Endothelial cell of umbilical vein (primary cell): ENCODE measurements at regions not wholly inside any gene's neighbourhood (a gene's known extent, or its start where the extent isn't known, plus 50 kb on each side); places are given as distances from the start of the nearest gene placed in this dataset.

Source experiments
- BruUV-seq: library from RNA; stranded (reverse); fragments of 400-500 nt; replicated peaks from 2 replicates; lab custom pipeline; 2021; lab: Mats Ljungman, UMichigan
- CTCF ChIA-PET: fragments of 300-600, 350-600 bp; sonication (Branson Sonifier 250); formaldehyde crosslinking; loops from one replicate; lab custom pipeline; 2021; ENCODE audit warnings: antibody characterized with exemption, inconsistent platforms; lab: Charles Lee
- POLR2A ChIA-PET: fragments of 300-600, 350-600 bp; sonication (Branson Sonifier 250); formaldehyde crosslinking; loops from one replicate; lab custom pipeline; 2021; ENCODE audit warnings: antibody characterized with exemption, inconsistent platforms; lab: Charles Lee
- DNase-seq: peaks from one replicate; pipeline ENCODE4 v3.0.0-alpha.2; 2011; ENCODE audit warnings: low read depth, low spot score
- FAIRE-seq: peaks from 2 replicates; lab custom pipeline; 2011; peaks lifted over from hg19 to GRCh38; lab: Jason Lieb, UNC
- H2AFZ ChIP-seq: 2 replicates; pipeline ENCODE4 v1.6.0; 2012; ENCODE audit warnings: low read depth, low read length, control low read depth, inconsistent platforms
- H3K27ac ChIP-seq: 2 replicates; pipeline ENCODE4 v1.5.1; 2011; ENCODE audit warnings: low read depth, mild to moderate bottlenecking, control low read depth, low read length, moderate library complexity; ENCODE audit not compliant: insufficient read depth
- H3K27me3 ChIP-seq, 2 experiments: 2 replicates each; pipeline versions ENCODE4 v1.6.0 to v1.6.1; 2011; ENCODE audit warnings: low read length in 2 of 2, mixed read lengths in 1 of 2; ENCODE audit not compliant: control insufficient read depth in 2 of 2, insufficient read depth in 2 of 2
- H3K36me3 ChIP-seq, 2 experiments: 2 replicates in 1 of 2; 3 replicates in 1 of 2; pipeline ENCODE4 v1.5.1; 2011; ENCODE audit warnings: low read length in 2 of 2, mild to moderate bottlenecking in 1 of 2, moderate library complexity in 1 of 2; ENCODE audit not compliant: control insufficient read depth in 2 of 2, insufficient read depth in 2 of 2; ENCODE audit errors: extremely low read depth in 1 of 2
- H3K4me1 ChIP-seq: 3 replicates; pipeline ENCODE4 v1.5.1; 2011; ENCODE audit warnings: mild to moderate bottlenecking, low read length; ENCODE audit not compliant: control insufficient read depth, insufficient read depth; ENCODE audit errors: extremely low read depth
- H3K4me2 ChIP-seq: 2 replicates; pipeline ENCODE4 v1.6.1; 2011; ENCODE audit warnings: low read length, control low read depth, mixed read lengths; ENCODE audit not compliant: insufficient read depth
- H3K4me3 ChIP-seq, 3 experiments: fragments of 200-600 bp in 1 of 3; sonication (generic), shearing (Covaris generic) in 1 of 3; replicated peaks in 1 of 3; 2 replicates each; pipeline ENCODE4 v1.5.1; 2011 to 2016; ENCODE audit warnings: control low read depth in 3 of 3, low read length in 3 of 3, mild to moderate bottlenecking in 2 of 3, inconsistent platforms in 1 of 3, low read depth in 1 of 3, moderate library complexity in 1 of 3; ENCODE audit not compliant: insufficient read depth in 1 of 3
- H3K79me2 ChIP-seq: 2 replicates; pipeline ENCODE4 v1.6.0; 2012; ENCODE audit warnings: low read length, inconsistent platforms; ENCODE audit not compliant: control insufficient read depth, insufficient read depth
- H3K9ac ChIP-seq: replicated peaks from 2 replicates; pipeline ENCODE3; 2011; ENCODE audit warnings: low read length, control low read depth; ENCODE audit not compliant: insufficient read depth; ENCODE audit errors: extremely low read depth
- H3K9me1 ChIP-seq: replicated peaks from 3 replicates; pipeline ENCODE4 v1.6.0; 2011; ENCODE audit warnings: mild to moderate bottlenecking, low read length; ENCODE audit not compliant: control insufficient read depth, insufficient read depth; ENCODE audit errors: extremely low read depth
- H3K9me3 ChIP-seq: replicated peaks from 2 replicates; pipeline ENCODE4 v1.5.1; 2012; ENCODE audit warnings: low read length, inconsistent platforms; ENCODE audit not compliant: control insufficient read depth, insufficient read depth
- H4K20me1 ChIP-seq: replicated peaks from 2 replicates; pipeline ENCODE3; 2011; ENCODE audit warnings: mild to moderate bottlenecking, low read length; ENCODE audit not compliant: control insufficient read depth, insufficient read depth; ENCODE audit errors: extremely low read depth
- EZH2 ChIP-seq: IDR thresholded peaks from 2 replicates; pipeline ENCODE4 v1.6.1; 2012; ENCODE audit warnings: borderline replicate concordance, low read depth, mild to moderate bottlenecking, moderate library complexity, low read length, inconsistent platforms; ENCODE audit not compliant: severe bottlenecking
- FOS ChIP-seq: IDR thresholded peaks from 2 replicates; pipeline ENCODE4 v1.6.1; 2011; ENCODE audit warnings: mild to moderate bottlenecking, low read length, moderate library complexity, borderline replicate concordance; ENCODE audit not compliant: insufficient read depth
- GATA2 ChIP-seq: IDR thresholded peaks from 2 replicates; pipeline ENCODE4 v1.7.0; 2011; ENCODE audit warnings: low read depth, mild to moderate bottlenecking, moderate library complexity, mixed read lengths, low read length; ENCODE audit not compliant: insufficient read length, insufficient read depth
- JUN ChIP-seq: IDR thresholded peaks from 2 replicates; pipeline ENCODE4 v1.6.1; 2011; ENCODE audit warnings: borderline replicate concordance, low read depth; ENCODE audit not compliant: insufficient read length, insufficient read depth
- MYC ChIP-seq: IDR thresholded peaks from one replicate; pipeline ENCODE4 v1.6.1; 2011; ENCODE audit warnings: mild to moderate bottlenecking, low read depth, low read length
- POLR2A ChIP-seq: IDR thresholded peaks from 2 replicates; pipeline ENCODE4 v1.6.1; 2012; ENCODE audit warnings: low read depth, mild to moderate bottlenecking, control low read depth, low read length
- POLR2AphosphoS5 ChIP-seq: IDR thresholded peaks from 2 replicates; pipeline ENCODE4 v1.6.1; 2012; ENCODE audit warnings: low read depth, mild to moderate bottlenecking, control low read depth, low read length, moderate library complexity; ENCODE audit not compliant: insufficient read depth
- dilution Hi-C: fragments of 300-500 bp; cut with MboI; formaldehyde crosslinking; loops from one replicate; pipeline ENCODE4 v1.15.0; 2019; ENCODE audit warnings: low sequenced_read_pairs; ENCODE audit not compliant: extremely low pct_ligation_motif_present
- intact Hi-C: fragments of 100-400 bp; cut with micrococcal nuclease; formaldehyde crosslinking; loops from one replicate; pipeline ENCODE4 v1.10.0; 2022
- TF ChIP-seq, protein P1 (sequence below): IDR thresholded peaks from 2 replicates; pipeline ENCODE4 v1.6.1; 2011; ENCODE audit not compliant: insufficient read depth, insufficient read length
- TF ChIP-seq, protein P2 (sequence below), 2 donors: IDR thresholded peaks; 1 replicate in 1 of 2; 2 replicates in 1 of 2; pipeline ENCODE4 v1.5.1; 2011; ENCODE audit warnings: low read length in 2 of 2, mild to moderate bottlenecking in 2 of 2, moderate library complexity in 2 of 2, control low read depth in 1 of 2, inconsistent platforms in 1 of 2, low read depth in 1 of 2; ENCODE audit not compliant: insufficient read depth in 1 of 2; ENCODE audit errors: extremely low read depth in 1 of 2

DNA sequence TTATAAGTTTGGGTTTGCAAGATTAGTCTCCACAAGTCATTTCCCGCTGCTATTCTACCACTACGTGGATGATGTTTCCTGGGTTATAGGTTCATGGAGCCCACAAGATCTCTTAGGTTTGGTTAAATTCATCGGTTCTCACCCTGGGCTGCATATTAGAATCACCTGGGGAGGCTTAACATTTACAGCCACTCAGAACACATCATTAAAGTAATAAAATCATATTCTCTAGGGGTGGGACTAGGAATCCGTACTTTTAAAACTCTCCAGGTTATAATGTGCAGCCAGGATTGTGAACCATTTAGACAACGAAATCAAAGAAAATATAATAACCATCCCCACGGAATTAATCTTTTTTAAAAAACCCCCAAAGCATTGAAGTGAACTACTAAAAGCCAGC is 167.7 kb downstream of the ACTR3 start:
- no peaks in the 10 kb centered on the region for H3K4me1 ChIP-seq

More for the DNA sequence above, 167.7 kb downstream of the ACTR3 start:
- H3K4me2 ChIP-seq, result no peak overlapping the region
- ChIA-PET CTCF (no interaction called here), POLR2A (interaction anchor here (0.5 kb wide), 1 partner anchor 1877 kb away, joined by 3 read pairs; no protein-coding TSS in a partner anchor)
- no peaks in the 10 kb centered on the region for H3K36me3 ChIP-seq
- H4K20me1 ChIP-seq, result no peaks in the 10 kb centered on the region
- H3K9me1 ChIP-seq, result no peaks in the 10 kb centered on the region
- FAIRE-seq (no peak), DNase-seq (no peak)
- no TSS peak for BruUV-seq
- H3K79me2 ChIP-seq, result no peaks in the 10 kb centered on the region
- no peak overlapping the region for H2AFZ ChIP-seq
- dilution Hi-C loops, result no loop called here
- H3K9me3 ChIP-seq, result no peaks in the 10 kb centered on the region
- H3K27ac ChIP-seq, result no peak overlapping the region
- TF ChIP-seq GATA2 (no peak), EZH2 (no peak), MYC (no peak), FOS (no peak), POLR2A (no peak), POLR2AphosphoS5 (no peak), JUN (no peak)
- TF ChIP-seq, protein P1, sequence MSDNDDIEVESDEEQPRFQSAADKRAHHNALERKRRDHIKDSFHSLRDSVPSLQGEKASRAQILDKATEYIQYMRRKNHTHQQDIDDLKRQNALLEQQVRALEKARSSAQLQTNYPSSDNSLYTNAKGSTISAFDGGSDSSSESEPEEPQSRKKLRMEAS, result no peak
- TF ChIP-seq, protein P2, sequence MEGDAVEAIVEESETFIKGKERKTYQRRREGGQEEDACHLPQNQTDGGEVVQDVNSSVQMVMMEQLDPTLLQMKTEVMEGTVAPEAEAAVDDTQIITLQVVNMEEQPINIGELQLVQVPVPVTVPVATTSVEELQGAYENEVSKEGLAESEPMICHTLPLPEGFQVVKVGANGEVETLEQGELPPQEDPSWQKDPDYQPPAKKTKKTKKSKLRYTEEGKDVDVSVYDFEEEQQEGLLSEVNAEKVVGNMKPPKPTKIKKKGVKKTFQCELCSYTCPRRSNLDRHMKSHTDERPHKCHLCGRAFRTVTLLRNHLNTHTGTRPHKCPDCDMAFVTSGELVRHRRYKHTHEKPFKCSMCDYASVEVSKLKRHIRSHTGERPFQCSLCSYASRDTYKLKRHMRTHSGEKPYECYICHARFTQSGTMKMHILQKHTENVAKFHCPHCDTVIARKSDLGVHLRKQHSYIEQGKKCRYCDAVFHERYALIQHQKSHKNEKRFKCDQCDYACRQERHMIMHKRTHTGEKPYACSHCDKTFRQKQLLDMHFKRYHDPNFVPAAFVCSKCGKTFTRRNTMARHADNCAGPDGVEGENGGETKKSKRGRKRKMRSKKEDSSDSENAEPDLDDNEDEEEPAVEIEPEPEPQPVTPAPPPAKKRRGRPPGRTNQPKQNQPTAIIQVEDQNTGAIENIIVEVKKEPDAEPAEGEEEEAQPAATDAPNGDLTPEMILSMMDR (IDR thresholded peaks at IDR 0.05; ENCODE audit: extremely low read depth in 1 of 2, insufficient read depth in 1 of 2, low read depth in 1 of 2, low read length in 2 of 2), result no peak
- H3K4me3 ChIP-seq, result no peak overlapping the region
- no peaks in the 10 kb centered on the region for H3K27me3 ChIP-seq
- intact Hi-C loops, result no loop called here
- no peak overlapping the region for H3K9ac ChIP-seq
